Lower lobe of right lung (tissue), 2 donors: ENCODE measurements at regions not wholly inside any gene's neighbourhood (a gene's known extent, or its start where the extent isn't known, plus 50 kb on each side); places are given as distances from the start of the nearest gene placed in this dataset.

Source experiments
- ATAC-seq, 2 donors: fragments of 200-7000 bp; cut with Tn5 transposase; one replicate each; pipeline ENCODE4 v1.9.1; 2020 to 2022; ENCODE audit warnings: mild to moderate bottlenecking in 2 of 2, moderate library complexity in 2 of 2
- DNase-seq: peaks from one replicate; pipeline ENCODE4 v3.0.0-alpha.2; 2020
- H3K27ac ChIP-seq: fragments of 200-600 bp; one replicate; pipeline ENCODE4 v1.8.0; 2022
- H3K27me3 ChIP-seq: fragments of 200-600 bp; one replicate; pipeline ENCODE4 v1.8.0; 2022; ENCODE audit warnings: low read depth
- H3K36me3 ChIP-seq: fragments of 200-600 bp; one replicate; pipeline ENCODE4 v1.8.0; 2022; ENCODE audit warnings: mild to moderate bottlenecking
- H3K4me1 ChIP-seq: fragments of 200-600 bp; one replicate; pipeline ENCODE4 v1.8.0; 2022
- H3K4me3 ChIP-seq: fragments of 200-600 bp; one replicate; pipeline ENCODE4 v1.8.0; 2022; ENCODE audit warnings: mild to moderate bottlenecking
- H3K9me3 ChIP-seq: fragments of 200-600 bp; one replicate; pipeline ENCODE4 v1.8.0; 2022
- intact Hi-C: fragments of 100-400 bp; cut with DNase I; formaldehyde crosslinking; loops from one replicate; pipeline ENCODE4 v1.11.0; 2022
- TF ChIP-seq, protein P1 (sequence below): fragments of 200-600 bp; IDR thresholded peaks from one replicate; pipeline ENCODE4 v1.8.0; 2022; ENCODE audit warnings: antibody characterized with exemption, mild to moderate bottlenecking
- donor health status: DM: no; HTN: yes; CAD: no; lungs with severe emphysema.

DNA sequence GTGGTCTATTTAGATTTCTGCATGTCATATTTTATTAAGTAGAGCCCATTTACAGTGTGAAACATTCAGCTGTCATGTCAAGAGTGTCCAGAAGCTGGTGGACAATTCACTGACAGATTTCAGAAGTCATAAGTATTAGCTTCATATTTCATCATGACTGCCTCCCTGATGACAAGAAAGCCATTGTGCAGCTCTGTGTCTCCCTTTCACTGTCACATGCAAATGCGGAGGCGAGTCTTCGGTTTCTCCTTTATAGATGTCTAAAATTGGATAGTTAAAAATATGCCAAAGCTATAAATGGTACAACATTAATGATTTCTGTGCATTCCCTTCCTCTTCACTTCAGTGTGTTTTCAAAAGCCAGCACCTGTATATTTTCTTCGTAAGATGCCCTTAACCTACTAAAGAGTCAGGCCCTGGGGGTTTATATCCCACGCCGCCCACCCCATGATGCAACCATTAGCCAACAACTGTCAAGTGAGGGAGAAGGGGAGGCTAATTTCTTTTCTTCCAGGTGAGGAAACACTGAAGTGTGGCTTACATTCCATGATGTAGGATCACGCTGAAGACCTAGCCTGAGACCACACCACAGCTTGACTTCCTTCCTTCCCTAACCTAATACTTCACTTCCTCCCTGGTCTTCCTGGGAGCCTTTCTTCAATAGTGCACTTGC lies 99.6 kb upstream of the DDX18 start:
- ATAC-seq (no peak), DNase-seq (no peak)
- no peaks in the 10 kb centered on the region for H3K9me3 ChIP-seq

GRCh38 chr2:117716505-117716904 lies 98.0 kb upstream of the DDX18 start:
- ATAC-seq (no peak), DNase-seq (no peak)
- Histone ChIP-seq H3K4me1 (no peaks in the 10 kb centered on the region), H3K27me3 (no peaks in the 10 kb centered on the region), H3K27ac (no peak overlapping the region), H3K36me3 (no peaks in the 10 kb centered on the region), H3K9me3 (no peaks in the 10 kb centered on the region), H3K4me3 (no peak overlapping the region)
- TF ChIP-seq, protein P1, sequence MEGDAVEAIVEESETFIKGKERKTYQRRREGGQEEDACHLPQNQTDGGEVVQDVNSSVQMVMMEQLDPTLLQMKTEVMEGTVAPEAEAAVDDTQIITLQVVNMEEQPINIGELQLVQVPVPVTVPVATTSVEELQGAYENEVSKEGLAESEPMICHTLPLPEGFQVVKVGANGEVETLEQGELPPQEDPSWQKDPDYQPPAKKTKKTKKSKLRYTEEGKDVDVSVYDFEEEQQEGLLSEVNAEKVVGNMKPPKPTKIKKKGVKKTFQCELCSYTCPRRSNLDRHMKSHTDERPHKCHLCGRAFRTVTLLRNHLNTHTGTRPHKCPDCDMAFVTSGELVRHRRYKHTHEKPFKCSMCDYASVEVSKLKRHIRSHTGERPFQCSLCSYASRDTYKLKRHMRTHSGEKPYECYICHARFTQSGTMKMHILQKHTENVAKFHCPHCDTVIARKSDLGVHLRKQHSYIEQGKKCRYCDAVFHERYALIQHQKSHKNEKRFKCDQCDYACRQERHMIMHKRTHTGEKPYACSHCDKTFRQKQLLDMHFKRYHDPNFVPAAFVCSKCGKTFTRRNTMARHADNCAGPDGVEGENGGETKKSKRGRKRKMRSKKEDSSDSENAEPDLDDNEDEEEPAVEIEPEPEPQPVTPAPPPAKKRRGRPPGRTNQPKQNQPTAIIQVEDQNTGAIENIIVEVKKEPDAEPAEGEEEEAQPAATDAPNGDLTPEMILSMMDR = no peak
- intact Hi-C loops = no loop called here

More for the DNA sequence above, 99.6 kb upstream of the DDX18 start:
- H3K27ac ChIP-seq = no peak overlapping the region
- no peaks in the 10 kb centered on the region for H3K27me3 ChIP-seq
- H3K4me1 ChIP-seq = no peaks in the 10 kb centered on the region
- no peak overlapping the region for H3K4me3 ChIP-seq
- intact Hi-C loops = no loop called here
- TF ChIP-seq, protein P1 = no peak
- H3K36me3 ChIP-seq = no peaks in the 10 kb centered on the region

- H3K36me3 ChIP-seq = no peaks in the 10 kb centered on the region
- no peaks in the 10 kb centered on the region for H3K9me3 ChIP-seq
- H3K27ac ChIP-seq = no peak overlapping the region
- H3K27me3 ChIP-seq = no peaks in the 10 kb centered on the region
- intact Hi-C loops = no loop called here
- H3K4me1 ChIP-seq = no peaks in the 10 kb centered on the region
- ATAC-seq = no peak
- TF ChIP-seq, protein P1 = no peak
- DNase-seq = no peak
- H3K4me3 ChIP-seq = no peak overlapping the region
These were observed 97.4 kb upstream of the DDX18 start for GRCh38 chr2:117717072-117717471.

DNA sequence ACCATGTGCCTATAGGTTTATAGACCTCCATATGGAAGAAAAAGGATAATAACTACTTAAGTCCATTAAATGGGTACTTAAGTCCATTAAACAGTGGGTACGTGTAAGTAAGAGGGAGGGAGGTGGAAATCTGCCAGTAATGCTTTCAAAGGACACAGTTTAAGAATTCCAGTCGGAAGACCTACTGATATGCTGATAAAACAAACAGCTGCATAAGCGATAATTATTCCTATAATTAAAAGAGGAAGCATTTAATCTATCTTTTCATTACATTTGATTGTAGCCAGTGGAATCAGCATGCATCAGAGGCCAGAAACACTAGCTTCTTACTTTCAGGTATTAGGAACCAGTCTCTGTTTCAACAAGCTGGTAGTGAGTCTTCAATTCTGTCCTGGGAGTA lies 96.4 kb upstream of the DDX18 start:
- no peak for ATAC-seq
- H3K27me3 ChIP-seq = no peaks in the 10 kb centered on the region

DNA sequence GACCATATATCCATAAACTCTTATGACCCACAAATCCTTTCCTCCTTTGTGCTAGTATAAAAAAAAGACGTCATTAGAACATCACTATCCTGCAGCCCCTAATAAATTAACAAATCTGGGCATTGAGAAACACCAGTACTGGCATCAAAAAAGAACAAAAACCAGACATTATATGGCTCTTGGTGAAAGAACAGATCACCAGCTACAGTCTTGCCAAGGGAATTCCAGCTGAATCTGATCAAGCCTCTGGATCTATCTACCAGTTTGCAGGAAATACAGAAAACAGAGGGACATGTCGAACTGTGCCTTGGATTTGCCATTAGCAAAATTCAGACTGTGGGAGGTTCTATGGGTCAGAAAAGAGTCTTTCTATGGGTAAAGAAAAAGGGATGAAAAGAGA lies 93.7 kb upstream of the DDX18 start:
- H3K4me3 ChIP-seq = no peak overlapping the region
- ATAC-seq = no peak
- H3K36me3 ChIP-seq = no peaks in the 10 kb centered on the region
- TF ChIP-seq, protein P1 = no peak
- intact Hi-C loops = no loop called here
- H3K9me3 ChIP-seq = no peaks in the 10 kb centered on the region
- H3K4me1 ChIP-seq = no peaks in the 10 kb centered on the region
- no peak for DNase-seq
- no peak overlapping the region for H3K27ac ChIP-seq
- no peaks in the 10 kb centered on the region for H3K27me3 ChIP-seq

More for the DNA sequence above, 96.4 kb upstream of the DDX18 start:
- Histone ChIP-seq H3K4me3 (no peak overlapping the region), H3K9me3 (no peaks in the 10 kb centered on the region), H3K4me1 (no peaks in the 10 kb centered on the region), H3K36me3 (no peaks in the 10 kb centered on the region), H3K27ac (no peak overlapping the region)
- DNase-seq = no peak
- TF ChIP-seq, protein P1 = no peak
- intact Hi-C loops = no loop called here
